Thyroid gland (tissue), 4 donors: ENCODE measurements at regions not wholly inside any gene's neighbourhood (a gene's known extent, or its start where the extent isn't known, plus 50 kb on each side); places are given as distances from the start of the nearest gene placed in this dataset.

Experiments
- CTCF ChIP-seq, 6 experiments: fragments of 200-600 bp in 3 of 6; fragments of 450-650 bp in 3 of 6; sonication (generic) in 3 of 6; IDR thresholded peaks; one replicate each; pipeline ENCODE4 v1.5.1; 2016 to 2019; ENCODE audit warnings: antibody characterized with exemption in 6 of 6, mild to moderate bottlenecking in 2 of 6, inconsistent platforms in 1 of 6, moderate library complexity in 1 of 6
- POLR2A ChIP-seq, 2 donors: fragments of 450-650 bp; IDR thresholded peaks; one replicate each; pipeline ENCODE4 v1.6.1; 2017; ENCODE audit warnings: antibody characterized with exemption in 2 of 2, mild to moderate bottlenecking in 2 of 2, moderate library complexity in 1 of 2

- TF ChIP-seq POLR2A (IDR thresholded peaks at IDR 0.05) (no peak), CTCF (IDR thresholded peaks at IDR 0.05) (no peak)
Observed at GRCh38 chr16:87180069-87180468, 137.1 kb downstream of the C16orf95 start.
